ENCODE measurements at regions not wholly inside any gene's neighbourhood (a gene's known extent, or its start where the extent isn't known, plus 50 kb on each side); places are given as distances from the start of the nearest gene placed in this dataset.

DNA sequence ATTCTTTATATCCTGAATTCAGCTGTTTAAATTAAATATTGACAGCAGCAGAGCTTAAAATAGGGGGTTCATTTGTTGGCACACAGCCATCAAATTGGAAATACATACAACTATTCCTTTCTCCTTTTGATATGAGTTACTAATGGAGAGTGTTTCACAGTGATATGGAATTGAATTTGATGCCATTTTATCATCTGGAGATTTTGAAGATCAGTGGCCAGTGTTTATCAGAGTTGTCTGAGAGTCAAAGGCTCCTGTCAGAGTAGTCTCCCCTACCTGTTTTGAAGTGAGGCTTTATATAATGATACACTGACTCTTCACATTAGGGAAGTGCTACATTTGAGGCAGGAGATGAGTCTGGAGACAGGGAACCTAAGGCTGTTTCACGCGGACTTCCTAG lies 1286.3 kb downstream of the TECRL start:
- no peak overlapping the region for H3K4ac ChIP-seq (ENCODE audit: low read depth, low read length)
- no peak overlapping the region for H3K23ac ChIP-seq (ENCODE audit: insufficient read length, low read depth, low read length)
- H3K4me1 ChIP-seq (ENCODE audit: insufficient read depth, low read length) = no peaks in the 10 kb centered on the region
- no peak overlapping the region for H4K8ac ChIP-seq (replicated peaks; ENCODE audit: insufficient read length, low read depth, low read length)
- H3K79me2 ChIP-seq (ENCODE audit: insufficient read depth, low read length) = no peaks in the 10 kb centered on the region
- no peak overlapping the region for H2BK120ac ChIP-seq (ENCODE audit: low read depth, low read length, poor library complexity, severe bottlenecking)
- WGBS (ENCODE audit: extremely low coverage, insufficient read length, low lambda C conversion rate) = no CpG with 5 or more reads among the region's 2 CpGs
- H3K4me2 ChIP-seq (ENCODE audit: insufficient read depth, insufficient read length, low read length) = no peak overlapping the region
- no peak overlapping the region for H3K27ac ChIP-seq (ENCODE audit: insufficient read length, low read depth, low read length)
- H3K79me1 ChIP-seq (ENCODE audit: insufficient read depth, low read depth, low read length, poor library complexity, severe bottlenecking) = no peaks in the 10 kb centered on the region
- no peak overlapping the region for H3K56ac ChIP-seq (ENCODE audit: insufficient read length, low read depth, low read length)
- H3K18ac ChIP-seq (ENCODE audit: insufficient read length, low read depth, low read length) = no peak overlapping the region
- no peak overlapping the region for H3K4me3 Mint-ChIP-seq
- H3K9ac ChIP-seq (ENCODE audit: extremely low read depth, insufficient read length, low read length) = no peak overlapping the region
- no peak overlapping the region for H2BK5ac ChIP-seq (ENCODE audit: insufficient read length, low read length)
- no peaks in the 10 kb centered on the region for H3K36me3 Mint-ChIP-seq (ENCODE audit: insufficient read depth in 1 of 3, low read depth in 3 of 3)
- H3T11ph ChIP-seq (ENCODE audit: low read length) = no peak overlapping the region
- H2BK12ac ChIP-seq (ENCODE audit: insufficient read length, low read depth, low read length) = no peak overlapping the region
- no peak overlapping the region for H3K14ac ChIP-seq (ENCODE audit: insufficient read depth, low read length)
- H3K4me1 Mint-ChIP-seq = no peaks in the 10 kb centered on the region
- H4K91ac ChIP-seq (ENCODE audit: insufficient read length, low read depth, low read length) = no peak overlapping the region
- H3K9me3 Mint-ChIP-seq = peaks cover 3 to 4% of the 10 kb centered on the region in 2 experiments; a peak in 2 of 5 replicates
- no peak for DNase-seq
- H3K23me2 ChIP-seq (ENCODE audit: insufficient read length, low read depth, low read length, poor library complexity, severe bottlenecking) = no peaks in the 10 kb centered on the region
- H2BK15ac ChIP-seq (ENCODE audit: low read depth, low read length) = no peak overlapping the region
- TF ChIP-seq CTCF (conservative IDR thresholded peaks at IDR 0.05) = no peak
- no peak overlapping the region for H3K27ac Mint-ChIP-seq
- H4K20me1 ChIP-seq (ENCODE audit: control insufficient read depth, insufficient read depth, insufficient read length) = no peaks in the 10 kb centered on the region
- no peak overlapping the region for H4K5ac ChIP-seq (ENCODE audit: insufficient read length, low read depth, low read length)
- no peaks in the 10 kb centered on the region for H3K9me3 ChIP-seq (ENCODE audit: control insufficient read depth, low read depth, low read length)
- H2BK20ac ChIP-seq (ENCODE audit: low read depth, low read length, poor library complexity, severe bottlenecking) = no peak overlapping the region
- no peaks in the 10 kb centered on the region for H3K27me3 ChIP-seq (ENCODE audit: insufficient read depth, low read length)
- no peak overlapping the region for H2AFZ ChIP-seq (ENCODE audit: low read length)
- H3K27me3 Mint-ChIP-seq (ENCODE audit: low read depth) = no peaks in the 10 kb centered on the region
- no peak overlapping the region for H2AK5ac ChIP-seq (ENCODE audit: insufficient read length, low read length)

Data from H9 (cell line).